A204.1 (cell line): ENCODE measurements at regions not wholly inside any gene's neighbourhood (a gene's known extent, or its start where the extent isn't known, plus 50 kb on each side); places are given as distances from the start of the nearest gene placed in this dataset.

Source experiments
- FAIRE-seq: peaks from 2 replicates; lab custom pipeline; 2012; peaks lifted over from hg19 to GRCh38; lab: Jason Lieb, UNC

- FAIRE-seq: no peak
These were observed 352.4 kb upstream of the PKDCC start for GRCh38 chr2:41695198-41696113.

- FAIRE-seq: no peak
These were observed 350.4 kb upstream of the PKDCC start for GRCh38 chr2:41697389-41697788.

- FAIRE-seq: no peak
These were observed 349.0 kb upstream of the PKDCC start for GRCh38 chr2:41698678-41699422.

- no peak for FAIRE-seq
These were observed 346.6 kb upstream of the PKDCC start for GRCh38 chr2:41701231-41701630.

- no peak for FAIRE-seq
These were observed 344.7 kb upstream of the PKDCC start for GRCh38 chr2:41703123-41703522.

- FAIRE-seq: no peak
These were observed 342.2 kb upstream of the PKDCC start for GRCh38 chr2:41705634-41706033.

- FAIRE-seq: no peak
These were observed 341.5 kb upstream of the PKDCC start for GRCh38 chr2:41706286-41706685.

- FAIRE-seq: no peak
These were observed 339.9 kb upstream of the PKDCC start for GRCh38 chr2:41707790-41708451.

GRCh38 chr2:41709702-41710599 lies 337.9 kb upstream of the PKDCC start:
- no peak for FAIRE-seq

- FAIRE-seq: no peak
These were observed 336.9 kb upstream of the PKDCC start for GRCh38 chr2:41710944-41711343.

- no peak for FAIRE-seq
These were observed 336.1 kb upstream of the PKDCC start for GRCh38 chr2:41711736-41712135.

GRCh38 chr2:41716497-41716896 lies 331.3 kb upstream of the PKDCC start:
- no peak for FAIRE-seq

- no peak for FAIRE-seq
These were observed 330.0 kb upstream of the PKDCC start for GRCh38 chr2:41717839-41718238.

GRCh38 chr2:41718705-41719104 lies 329.1 kb upstream of the PKDCC start:
- peak; percentile 78 for FAIRE-seq

- FAIRE-seq: no peak
These were observed 328.1 kb upstream of the PKDCC start for GRCh38 chr2:41719756-41720155.

GRCh38 chr2:41720331-41721251 lies 327.2 kb upstream of the PKDCC start:
- peak; percentile 72 for FAIRE-seq

GRCh38 chr2:41722668-41723369 lies 325.0 kb upstream of the PKDCC start:
- FAIRE-seq: no peak

- no peak for FAIRE-seq
These were observed 324.3 kb upstream of the PKDCC start for GRCh38 chr2:41723526-41723925.

GRCh38 chr2:41724465-41724864 lies 323.4 kb upstream of the PKDCC start:
- FAIRE-seq: no peak

- FAIRE-seq: no peak
These were observed 321.9 kb upstream of the PKDCC start for GRCh38 chr2:41725901-41726300.
